ENCODE measurements at regions not wholly inside any gene's neighbourhood (a gene's known extent, or its start where the extent isn't known, plus 50 kb on each side); places are given as distances from the start of the nearest gene placed in this dataset.
"Not testable (repeated sequence)": the region's sequence is repeated elsewhere in the genome, so short reads cannot be mapped to it uniquely, and the experiment has no call there.

DNA sequence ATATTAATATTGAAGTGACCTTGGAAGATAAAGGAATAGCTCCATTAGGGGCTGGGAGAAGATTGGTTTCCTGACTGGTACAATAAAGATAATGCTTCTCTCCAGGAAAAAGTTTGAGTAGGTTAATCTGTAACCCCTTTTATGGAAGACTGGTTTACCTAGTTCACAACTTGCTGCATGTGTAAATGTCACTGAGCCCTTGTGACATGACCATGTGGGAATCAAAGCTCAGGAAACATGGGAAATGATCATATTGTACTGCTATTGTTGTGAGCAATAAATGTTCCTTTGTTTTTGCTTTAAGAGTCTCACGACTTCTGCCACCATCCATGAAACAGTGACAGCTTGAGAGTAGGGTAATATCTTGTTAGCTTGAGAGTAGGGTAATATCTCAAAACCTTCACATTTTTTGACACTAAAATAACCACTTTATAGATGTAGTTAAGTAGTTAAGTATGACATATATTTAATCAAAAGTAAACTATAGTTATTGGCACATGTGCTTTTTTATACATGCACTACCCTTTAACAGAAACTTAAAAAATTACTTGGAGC, 1338.6 kb downstream of the FSCB start:
- no peak for DNase-seq
- Histone ChIP-seq H3K27me3 (ENCODE audit: control insufficient read depth, insufficient read depth, low read length) (no peaks in the 10 kb centered on the region), H3K4me3 (ENCODE audit: insufficient read depth, low read depth, low read length) (no peak overlapping the region), H3K36me3 (replicated peaks; ENCODE audit: control insufficient read depth, insufficient read depth, low read length) (no peaks in the 10 kb centered on the region)

GRCh38 chr14:43166163-43166562, 1340.9 kb downstream of the FSCB start:
- Histone ChIP-seq H3K36me3 (replicated peaks; ENCODE audit: control insufficient read depth, insufficient read depth, low read length) (no peaks in the 10 kb centered on the region), H3K4me3 (ENCODE audit: insufficient read depth, low read depth, low read length) (no peak overlapping the region), H3K27me3 (ENCODE audit: control insufficient read depth, insufficient read depth, low read length) (no peaks in the 10 kb centered on the region)
- DNase-seq: no peak

GRCh38 chr14:43165651-43166050, 1341.4 kb downstream of the FSCB start:
- Histone ChIP-seq H3K4me3 (ENCODE audit: insufficient read depth, low read depth, low read length) (no peak overlapping the region), H3K36me3 (replicated peaks; ENCODE audit: control insufficient read depth, insufficient read depth, low read length) (no peaks in the 10 kb centered on the region), H3K27me3 (ENCODE audit: control insufficient read depth, insufficient read depth, low read length) (no peaks in the 10 kb centered on the region)
- no peak for DNase-seq

DNA sequence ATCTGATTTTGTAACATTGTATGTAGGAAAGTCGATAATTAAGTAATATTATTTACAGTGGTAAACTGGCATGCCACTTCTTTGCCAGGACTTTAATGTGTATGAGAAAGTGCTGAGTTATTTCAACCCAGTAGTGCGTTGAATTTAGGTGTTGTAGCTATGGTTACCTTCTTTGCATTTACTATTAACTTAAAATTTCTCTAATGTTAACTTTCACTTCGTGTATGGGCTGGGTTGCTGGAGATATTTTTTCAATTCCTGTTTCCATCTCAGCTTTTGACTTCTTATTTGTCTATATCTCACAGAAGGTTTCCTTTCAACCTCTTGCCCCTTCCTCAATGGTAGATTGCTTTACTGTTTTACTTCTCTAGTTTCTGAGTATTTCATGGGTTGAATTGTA, 1345.6 kb downstream of the FSCB start:
- H3K27me3 ChIP-seq (ENCODE audit: control insufficient read depth, insufficient read depth, low read length): no peaks in the 10 kb centered on the region
- no peak overlapping the region for H3K4me3 ChIP-seq (ENCODE audit: insufficient read depth, low read depth, low read length)
- no peaks in the 10 kb centered on the region for H3K36me3 ChIP-seq (replicated peaks; ENCODE audit: control insufficient read depth, insufficient read depth, low read length)
- DNase-seq: no peak

GRCh38 chr14:43157661-43158060, 1349.4 kb downstream of the FSCB start:
- Histone ChIP-seq H3K4me3 (ENCODE audit: insufficient read depth, low read depth, low read length) (no peak overlapping the region), H3K36me3 (replicated peaks; ENCODE audit: control insufficient read depth, insufficient read depth, low read length) (no peaks in the 10 kb centered on the region), H3K27me3 (ENCODE audit: control insufficient read depth, insufficient read depth, low read length) (no peaks in the 10 kb centered on the region)
- no peak for DNase-seq

DNA sequence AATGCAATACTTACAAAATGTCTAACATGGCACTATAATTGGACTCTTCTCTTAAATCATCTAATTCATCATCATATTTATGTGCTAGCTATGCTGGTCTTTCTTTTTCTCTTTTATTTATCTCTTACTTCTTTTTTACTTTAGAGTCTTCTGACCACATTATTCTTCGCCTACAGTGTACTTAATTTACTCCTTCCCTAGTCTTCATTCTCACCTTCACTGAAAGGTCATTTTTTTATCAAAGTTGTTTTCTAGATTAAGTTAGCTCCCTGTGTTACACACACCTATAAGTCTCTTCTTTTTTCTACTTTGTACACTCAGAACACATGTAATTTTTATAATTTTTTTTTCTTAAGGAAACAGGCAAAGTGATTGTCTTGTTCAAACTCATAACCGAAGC, 1351.2 kb downstream of the FSCB start:
- H3K4me3 ChIP-seq (ENCODE audit: insufficient read depth, low read depth, low read length): no peak overlapping the region
- H3K36me3 ChIP-seq (replicated peaks; ENCODE audit: control insufficient read depth, insufficient read depth, low read length): no peaks in the 10 kb centered on the region
- no peaks in the 10 kb centered on the region for H3K27me3 ChIP-seq (ENCODE audit: control insufficient read depth, insufficient read depth, low read length)
- no peak for DNase-seq

GRCh38 chr14:43155258-43155657, 1351.8 kb downstream of the FSCB start:
- Histone ChIP-seq H3K4me3 (ENCODE audit: insufficient read depth, low read depth, low read length) (no peak overlapping the region), H3K27me3 (ENCODE audit: control insufficient read depth, insufficient read depth, low read length) (no peaks in the 10 kb centered on the region), H3K36me3 (replicated peaks; ENCODE audit: control insufficient read depth, insufficient read depth, low read length) (no peaks in the 10 kb centered on the region)
- DNase-seq: no peak

GRCh38 chr14:43147485-43147884, 1359.6 kb downstream of the FSCB start:
- Histone ChIP-seq H3K4me3 (ENCODE audit: insufficient read depth, low read depth, low read length) (no peak overlapping the region), H3K36me3 (replicated peaks; ENCODE audit: control insufficient read depth, insufficient read depth, low read length) (no peaks in the 10 kb centered on the region), H3K27me3 (ENCODE audit: control insufficient read depth, insufficient read depth, low read length) (no peaks in the 10 kb centered on the region)
- no peak for DNase-seq

DNA sequence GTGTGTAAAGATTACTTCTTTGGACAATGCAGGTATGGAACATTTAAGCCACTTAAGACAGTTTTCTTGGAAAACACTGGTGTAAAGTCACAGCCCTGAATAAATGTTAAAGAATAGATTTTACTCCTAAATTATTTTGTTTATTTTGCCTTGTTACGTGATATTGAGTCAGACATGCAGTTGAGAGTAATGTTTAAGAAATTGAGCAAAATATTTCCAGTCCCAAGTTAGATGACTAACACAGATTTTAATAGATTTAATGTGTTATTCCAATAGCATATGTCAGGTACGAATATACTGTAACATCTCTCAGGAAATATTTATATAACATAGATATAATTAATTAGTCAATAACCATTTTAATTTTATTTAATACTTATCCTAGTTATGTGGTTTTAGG, 1361.7 kb downstream of the FSCB start:
- H3K4me3 ChIP-seq (ENCODE audit: insufficient read depth, low read depth, low read length): no peak overlapping the region
- no peaks in the 10 kb centered on the region for H3K27me3 ChIP-seq (ENCODE audit: control insufficient read depth, insufficient read depth, low read length)
- DNase-seq: no peak
- no peaks in the 10 kb centered on the region for H3K36me3 ChIP-seq (replicated peaks; ENCODE audit: control insufficient read depth, insufficient read depth, low read length)

- H3K27me3 ChIP-seq (ENCODE audit: control insufficient read depth, insufficient read depth, low read length): no peaks in the 10 kb centered on the region
- no peak overlapping the region for H3K4me3 ChIP-seq (ENCODE audit: insufficient read depth, low read depth, low read length)
- DNase-seq: no peak
- H3K36me3 ChIP-seq (replicated peaks; ENCODE audit: control insufficient read depth, insufficient read depth, low read length): no peaks in the 10 kb centered on the region
Observed at GRCh38 chr14:43143106-43143505, 1364.0 kb downstream of the FSCB start.

- H3K4me3 ChIP-seq (ENCODE audit: insufficient read depth, low read depth, low read length): no peak overlapping the region
- H3K27me3 ChIP-seq (ENCODE audit: control insufficient read depth, insufficient read depth, low read length): no peaks in the 10 kb centered on the region
- no peaks in the 10 kb centered on the region for H3K36me3 ChIP-seq (replicated peaks; ENCODE audit: control insufficient read depth, insufficient read depth, low read length)
- DNase-seq: no peak
Observed at GRCh38 chr14:43141636-43142191, 1365.4 kb downstream of the FSCB start.

GRCh38 chr14:43140453-43140852, 1366.6 kb downstream of the FSCB start:
- H3K4me3 ChIP-seq (ENCODE audit: insufficient read depth, low read depth, low read length): no peak overlapping the region
- no peaks in the 10 kb centered on the region for H3K36me3 ChIP-seq (replicated peaks; ENCODE audit: control insufficient read depth, insufficient read depth, low read length)
- DNase-seq: no peak
- H3K27me3 ChIP-seq (ENCODE audit: control insufficient read depth, insufficient read depth, low read length): no peaks in the 10 kb centered on the region

DNA sequence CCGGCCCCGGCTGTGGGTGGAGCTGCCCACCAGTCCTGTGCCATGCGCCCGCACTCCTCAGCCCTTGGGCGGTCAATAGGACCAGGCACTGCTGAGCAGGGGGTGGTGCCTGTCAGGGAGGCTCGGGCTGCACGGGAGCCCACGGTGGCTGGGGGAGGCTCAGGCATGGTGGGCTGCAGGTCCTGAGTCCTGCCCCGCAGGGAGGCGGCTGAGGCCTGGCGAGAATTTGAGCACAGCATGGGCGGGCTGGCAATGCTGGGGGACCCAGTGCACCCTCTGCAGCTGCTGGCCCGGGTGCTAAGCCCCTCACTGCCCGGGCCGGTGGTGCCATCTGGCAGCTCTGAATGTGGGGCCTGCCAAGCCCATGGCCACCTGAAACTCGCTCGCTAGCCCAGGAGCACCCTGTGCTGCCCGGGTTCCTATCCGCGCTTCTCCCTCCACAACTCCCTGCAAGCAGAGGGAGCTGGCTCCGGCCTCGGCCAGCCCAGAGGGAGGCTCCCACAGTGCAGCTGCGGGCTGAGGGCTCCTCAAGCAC, 1371.1 kb downstream of the FSCB start:
- Histone ChIP-seq H3K36me3 (replicated peaks; ENCODE audit: control insufficient read depth, insufficient read depth, low read length) (no peaks in the 10 kb centered on the region), H3K27me3 (ENCODE audit: control insufficient read depth, insufficient read depth, low read length) (no peaks in the 10 kb centered on the region), H3K4me3 (ENCODE audit: insufficient read depth, low read depth, low read length) (no peak overlapping the region)
- DNase-seq: no peak

DNA sequence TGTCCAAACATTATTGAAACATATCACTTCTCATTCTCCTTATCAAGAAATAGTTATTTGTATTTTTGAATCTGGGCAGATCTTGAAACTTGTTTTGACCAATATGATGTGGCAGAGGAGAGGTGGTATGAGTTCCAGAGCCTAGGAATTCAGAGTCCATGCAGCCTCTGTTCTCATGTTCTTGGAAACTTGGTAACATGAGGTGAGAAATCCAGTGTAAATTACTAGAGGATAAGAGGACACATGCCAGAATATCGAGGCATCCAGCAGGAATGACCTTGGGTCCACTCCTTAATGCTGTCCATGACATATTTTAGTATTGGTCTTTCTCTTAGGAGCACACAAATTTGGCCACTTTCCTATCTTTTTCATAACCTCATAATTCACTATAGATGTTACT, 1374.6 kb downstream of the FSCB start:
- no peaks in the 10 kb centered on the region for H3K27me3 ChIP-seq (ENCODE audit: control insufficient read depth, insufficient read depth, low read length)
- no peaks in the 10 kb centered on the region for H3K36me3 ChIP-seq (replicated peaks; ENCODE audit: control insufficient read depth, insufficient read depth, low read length)
- no peak overlapping the region for H3K4me3 ChIP-seq (ENCODE audit: insufficient read depth, low read depth, low read length)
- DNase-seq: no peak

- not testable (repeated sequence) for H3K4me3 ChIP-seq (ENCODE audit: insufficient read depth, low read depth, low read length); H3K27me3 ChIP-seq (ENCODE audit: control insufficient read depth, insufficient read depth, low read length); DNase-seq; H3K36me3 ChIP-seq (replicated peaks; ENCODE audit: control insufficient read depth, insufficient read depth, low read length)
Observed at GRCh38 chr14:43128429-43128828, 1378.7 kb downstream of the FSCB start.

DNA sequence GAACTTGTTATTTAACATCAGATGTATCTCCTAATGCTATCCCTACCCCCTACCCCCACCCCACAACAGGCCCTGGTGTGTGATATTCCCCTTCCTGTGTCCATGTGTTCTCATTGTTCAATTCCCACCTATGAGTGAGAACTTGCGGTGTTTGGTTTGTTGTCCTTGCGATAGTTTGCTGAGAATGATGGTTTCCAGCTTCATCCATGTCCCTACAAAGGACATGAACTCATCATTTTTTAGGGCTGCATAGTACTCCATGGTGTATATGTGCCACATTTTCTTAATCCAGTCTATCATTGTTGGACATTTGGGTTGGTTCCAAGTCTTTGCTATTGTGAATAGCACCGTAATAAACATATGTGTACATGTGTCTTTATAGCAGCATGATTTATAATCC, 1379.2 kb downstream of the FSCB start:
- H3K4me3 ChIP-seq (ENCODE audit: insufficient read depth, low read depth, low read length); H3K27me3 ChIP-seq (ENCODE audit: control insufficient read depth, insufficient read depth, low read length); H3K36me3 ChIP-seq (replicated peaks; ENCODE audit: control insufficient read depth, insufficient read depth, low read length); DNase-seq: not testable (repeated sequence)

Data from H7 (cell line).